ENCODE measurements at regions not wholly inside any gene's neighbourhood (a gene's known extent, or its start where the extent isn't known, plus 50 kb on each side); places are given as distances from the start of the nearest gene placed in this dataset.

DNA sequence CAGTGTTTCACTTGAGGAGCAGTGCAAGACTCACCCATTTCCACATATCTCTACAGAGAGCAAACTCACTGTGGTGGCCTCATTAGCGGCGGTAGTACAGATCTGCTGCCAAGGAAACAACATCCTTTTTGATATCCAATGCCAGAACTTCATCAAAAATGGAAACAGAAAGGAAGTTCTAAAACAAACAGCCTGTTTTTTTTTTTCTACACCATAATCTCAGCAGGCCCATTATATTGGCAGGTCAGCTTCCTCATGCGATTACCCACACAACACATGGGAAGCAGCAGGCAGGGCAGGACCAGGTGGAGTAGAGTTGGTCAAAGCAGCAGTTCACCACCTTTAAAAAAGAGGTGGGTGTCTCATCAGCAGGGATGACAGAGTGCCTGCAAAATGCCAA is 678.9 kb upstream of the CELF4 start:
- Histone ChIP-seq H4K8ac (ENCODE audit: extremely low read depth, insufficient read depth, low read length) (no peak overlapping the region), H3K18ac (ENCODE audit: extremely low read depth, low read length) (no peak overlapping the region), H3K79me2 (ENCODE audit: control insufficient read depth in 1 of 2, insufficient read depth in 2 of 2, low read length in 2 of 2) (no peaks in the 10 kb centered on the region), H3K4me2 (ENCODE audit: insufficient read depth in 1 of 2, low read depth in 2 of 2, low read length in 2 of 2) (no peak overlapping the region), H3K79me1 (ENCODE audit: low read depth, low read length) (no peaks in the 10 kb centered on the region), H4K20me1 (replicated peaks in 1 of 2; ENCODE audit: control insufficient read depth in 1 of 2, insufficient read depth in 2 of 2, low read length in 2 of 2) (no peaks in the 10 kb centered on the region), H2AFZ (ENCODE audit: low read length) (no peak overlapping the region), H2BK20ac (ENCODE audit: low read length) (no peak overlapping the region), H3K9ac (replicated peaks in 1 of 4; ENCODE audit: extremely low read depth in 1 of 4, low read depth in 3 of 4, low read length in 3 of 4) (no peak overlapping the region), H4K91ac (replicated peaks; ENCODE audit: insufficient read length, low read length) (no peak overlapping the region), H4K5ac (ENCODE audit: insufficient read length, low read depth, low read length) (no peak overlapping the region), H3K56ac (replicated peaks; ENCODE audit: insufficient read length, low read depth, low read length) (no peak overlapping the region), H3K23ac (ENCODE audit: insufficient read length) (no peak overlapping the region), H3K9me3 (ENCODE audit: insufficient read depth in 2 of 2, low read depth in 1 of 2, low read length in 1 of 2) (no peaks in the 10 kb centered on the region), H3K14ac (ENCODE audit: insufficient read length) (no peak overlapping the region), H3K4ac (replicated peaks; ENCODE audit: insufficient read length, low read depth, low read length) (no peak overlapping the region), H2BK120ac (replicated peaks; ENCODE audit: low read depth, low read length) (no peak overlapping the region), H2BK12ac (ENCODE audit: low read depth, low read length) (no peak overlapping the region), H3K23me2 (ENCODE audit: low read depth, low read length) (no peaks in the 10 kb centered on the region), H2BK5ac (ENCODE audit: low read depth, low read length) (no peak overlapping the region), H3K27ac (ENCODE audit: low read depth, low read length) (no peak overlapping the region), H3K36me3 (ENCODE audit: control insufficient read depth in 2 of 4, insufficient read depth in 4 of 4, low read length in 3 of 4) (no peaks in the 10 kb centered on the region), H2AK5ac (ENCODE audit: low read depth, low read length) (no peak overlapping the region), H3K4me3 (ENCODE audit: extremely low read depth in 1 of 4, insufficient read depth in 2 of 4, low read depth in 3 of 4, low read length in 4 of 4) (no peak overlapping the region), H3K27me3 (replicated peaks in 1 of 4; ENCODE audit: control insufficient read depth in 3 of 4, extremely low read depth in 1 of 4, insufficient read depth in 3 of 4, low read length in 3 of 4) (no peaks in the 10 kb centered on the region), H3K4me1 (replicated peaks in 1 of 4; ENCODE audit: control insufficient read depth in 3 of 4, insufficient read depth in 4 of 4, low read length in 3 of 4) (no peaks in the 10 kb centered on the region), H2BK15ac (ENCODE audit: low read length) (no peak overlapping the region)
- ChIA-PET POLR2A (ENCODE audit: partially characterized antibody) (no interaction called here), CTCF (ENCODE audit: partially characterized antibody) (no interaction called here)
- 100% methylated on average over 3 of the region's 3 CpGs; no CpG with 5 or more reads in 1 of the 2 experiments for WGBS, 2 experiments (ENCODE audit: extremely low coverage in 1 of 2, insufficient coverage in 1 of 2, insufficient read length in 1 of 2, insufficient replicate concordance in 2 of 2, low coverage in 1 of 2, low lambda C conversion rate in 2 of 2, missing lambda C conversion rate in 1 of 2)
- FAIRE-seq (no peak), DNase-seq (ENCODE audit: low read depth in 1 of 2, low spot score in 2 of 2) (no peak)
- TF ChIP-seq NANOG (IDR thresholded peaks at IDR 0.05; ENCODE audit: insufficient read depth, low read depth, low read length, poor library complexity, severe bottlenecking), result no peak
- TF ChIP-seq, protein P1, sequence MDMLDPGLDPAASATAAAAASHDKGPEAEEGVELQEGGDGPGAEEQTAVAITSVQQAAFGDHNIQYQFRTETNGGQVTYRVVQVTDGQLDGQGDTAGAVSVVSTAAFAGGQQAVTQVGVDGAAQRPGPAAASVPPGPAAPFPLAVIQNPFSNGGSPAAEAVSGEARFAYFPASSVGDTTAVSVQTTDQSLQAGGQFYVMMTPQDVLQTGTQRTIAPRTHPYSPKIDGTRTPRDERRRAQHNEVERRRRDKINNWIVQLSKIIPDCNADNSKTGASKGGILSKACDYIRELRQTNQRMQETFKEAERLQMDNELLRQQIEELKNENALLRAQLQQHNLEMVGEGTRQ (IDR thresholded peaks at IDR 0.05; ENCODE audit: low read length), result no peak
- no peak for TF ChIP-seq HDAC6 (IDR thresholded peaks at IDR 0.05; ENCODE audit: low read depth, low read length)
- TF ChIP-seq SP4 (IDR thresholded peaks at IDR 0.05; ENCODE audit: low read length), result no peak
- TF ChIP-seq CEBPB (IDR thresholded peaks at IDR 0.05; ENCODE audit: low read depth, low read length), result no peak
- TF ChIP-seq RNF2 (IDR thresholded peaks at IDR 0.05; ENCODE audit: borderline replicate concordance, low read depth, low read length, missing control alignments, poor library complexity, severe bottlenecking), result no peak
- no peak for TF ChIP-seq RFX5 (IDR thresholded peaks at IDR 0.05; ENCODE audit: borderline replicate concordance, low read depth, low read length)
- no peak for TF ChIP-seq GABPA (IDR thresholded peaks at IDR 0.05; ENCODE audit: borderline replicate concordance, insufficient read depth, low read length)

All from H1 (cell line).